HL-60 (cell line): ENCODE measurements at regions not wholly inside any gene's neighbourhood (a gene's known extent, or its start where the extent isn't known, plus 50 kb on each side); places are given as distances from the start of the nearest gene placed in this dataset.

ENCODE experiments used
- CTCF ChIP-seq: IDR thresholded peaks from one replicate; pipeline ENCODE4 v1.5.1; 2011; ENCODE audit warnings: low read length, control low read depth, inconsistent platforms; ENCODE audit not compliant: insufficient read depth
- GABPA ChIP-seq: IDR thresholded peaks from 2 replicates; pipeline ENCODE4 v1.6.1; 2012; ENCODE audit warnings: low read depth
- POLR2AphosphoS5 ChIP-seq: IDR thresholded peaks from 2 replicates; pipeline ENCODE4 v1.6.1; 2012; ENCODE audit warnings: low read depth
- TF ChIP-seq, protein P1 (sequence below): IDR thresholded peaks from 2 replicates; pipeline ENCODE4 v1.6.1; 2012; ENCODE audit warnings: low read depth; ENCODE audit not compliant: insufficient replicate concordance

GRCh38 chr9:18061856-18062255 is 412.1 kb upstream of the ADAMTSL1 start:
- no peak for TF ChIP-seq POLR2AphosphoS5
- TF ChIP-seq, protein P1, sequence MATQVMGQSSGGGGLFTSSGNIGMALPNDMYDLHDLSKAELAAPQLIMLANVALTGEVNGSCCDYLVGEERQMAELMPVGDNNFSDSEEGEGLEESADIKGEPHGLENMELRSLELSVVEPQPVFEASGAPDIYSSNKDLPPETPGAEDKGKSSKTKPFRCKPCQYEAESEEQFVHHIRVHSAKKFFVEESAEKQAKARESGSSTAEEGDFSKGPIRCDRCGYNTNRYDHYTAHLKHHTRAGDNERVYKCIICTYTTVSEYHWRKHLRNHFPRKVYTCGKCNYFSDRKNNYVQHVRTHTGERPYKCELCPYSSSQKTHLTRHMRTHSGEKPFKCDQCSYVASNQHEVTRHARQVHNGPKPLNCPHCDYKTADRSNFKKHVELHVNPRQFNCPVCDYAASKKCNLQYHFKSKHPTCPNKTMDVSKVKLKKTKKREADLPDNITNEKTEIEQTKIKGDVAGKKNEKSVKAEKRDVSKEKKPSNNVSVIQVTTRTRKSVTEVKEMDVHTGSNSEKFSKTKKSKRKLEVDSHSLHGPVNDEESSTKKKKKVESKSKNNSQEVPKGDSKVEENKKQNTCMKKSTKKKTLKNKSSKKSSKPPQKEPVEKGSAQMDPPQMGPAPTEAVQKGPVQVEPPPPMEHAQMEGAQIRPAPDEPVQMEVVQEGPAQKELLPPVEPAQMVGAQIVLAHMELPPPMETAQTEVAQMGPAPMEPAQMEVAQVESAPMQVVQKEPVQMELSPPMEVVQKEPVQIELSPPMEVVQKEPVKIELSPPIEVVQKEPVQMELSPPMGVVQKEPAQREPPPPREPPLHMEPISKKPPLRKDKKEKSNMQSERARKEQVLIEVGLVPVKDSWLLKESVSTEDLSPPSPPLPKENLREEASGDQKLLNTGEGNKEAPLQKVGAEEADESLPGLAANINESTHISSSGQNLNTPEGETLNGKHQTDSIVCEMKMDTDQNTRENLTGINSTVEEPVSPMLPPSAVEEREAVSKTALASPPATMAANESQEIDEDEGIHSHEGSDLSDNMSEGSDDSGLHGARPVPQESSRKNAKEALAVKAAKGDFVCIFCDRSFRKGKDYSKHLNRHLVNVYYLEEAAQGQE: no peak
- TF ChIP-seq CTCF: no peak
- TF ChIP-seq GABPA: no peak
